Colonic mucosa (tissue), 4 donors: ENCODE measurements at regions not wholly inside any gene's neighbourhood (a gene's known extent, or its start where the extent isn't known, plus 50 kb on each side); places are given as distances from the start of the nearest gene placed in this dataset.
"Not testable (repeated sequence)": the region's sequence is repeated elsewhere in the genome, so short reads cannot be mapped to it uniquely, and the experiment has no call there.

Experiments
- DNase-seq: peaks from one replicate; pipeline ENCODE4 v3.0.0-alpha.2; 2020
- H3K27ac ChIP-seq: fragments of 200-600 bp; one replicate; pipeline ENCODE4 v1.8.0; 2021
- H3K27me3 ChIP-seq: fragments of 200-600 bp; one replicate; pipeline ENCODE4 v1.8.0; 2021
- H3K36me3 ChIP-seq: fragments of 200-600 bp; one replicate; pipeline ENCODE4 v1.8.0; 2021
- H3K4me1 ChIP-seq: fragments of 200-600 bp; one replicate; pipeline ENCODE4 v1.8.0; 2021; ENCODE audit warnings: mild to moderate bottlenecking
- H3K4me3 ChIP-seq: fragments of 200-600 bp; one replicate; pipeline ENCODE4 v1.8.0; 2021
- H3K9ac ChIP-seq, 2 donors: one replicate each; pipeline ENCODE4 v1.7.0; 2013; ENCODE audit warnings: control low read depth in 2 of 2, low read depth in 2 of 2, low read length in 2 of 2
- H3K9me3 ChIP-seq: fragments of 200-600 bp; one replicate; pipeline ENCODE4 v1.8.0; 2021
- CTCF ChIP-seq: fragments of 200-600 bp; IDR thresholded peaks from one replicate; pipeline ENCODE4 v1.8.0; 2022; ENCODE audit warnings: antibody characterized with exemption, mild to moderate bottlenecking
- intact Hi-C: fragments of 100-400 bp; cut with DNase I; formaldehyde crosslinking; loops from one replicate; pipeline ENCODE4 v1.14.1; 2022
- donor health status: healthy.
- donor health status: DM: no; HTN: no; CAD: no.
- donor health status: DM: no; HTN: no; CAD: no.

- no peaks in the 10 kb centered on the region for H3K36me3 ChIP-seq
- no peaks in the 10 kb centered on the region for H3K4me1 ChIP-seq
- DNase-seq, result no peak
- H3K9ac ChIP-seq, result no peak overlapping the region
- TF ChIP-seq CTCF, result no peak
- no peak overlapping the region for H3K4me3 ChIP-seq
- no peaks in the 10 kb centered on the region for H3K27me3 ChIP-seq
- no peaks in the 10 kb centered on the region for H3K9me3 ChIP-seq
- H3K27ac ChIP-seq, result no peak overlapping the region
- intact Hi-C loops, result no loop called here
Observed at GRCh38 chr3:182018361-182018760, 306.6 kb downstream of the SOX2 start.

- DNase-seq, result no peak
- Histone ChIP-seq H3K4me3 (no peak overlapping the region), H3K9ac (no peak overlapping the region), H3K36me3 (no peaks in the 10 kb centered on the region), H3K27me3 (no peaks in the 10 kb centered on the region), H3K27ac (no peak overlapping the region), H3K4me1 (no peaks in the 10 kb centered on the region), H3K9me3 (no peaks in the 10 kb centered on the region)
- no peak for TF ChIP-seq CTCF
- intact Hi-C loops, result no loop called here
Observed at GRCh38 chr3:182019926-182020325, 308.2 kb downstream of the SOX2 start.

- Histone ChIP-seq H3K4me3 (no peak overlapping the region), H3K36me3 (no peaks in the 10 kb centered on the region), H3K9ac (no peak overlapping the region), H3K9me3 (no peaks in the 10 kb centered on the region), H3K27me3 (no peaks in the 10 kb centered on the region), H3K4me1 (no peaks in the 10 kb centered on the region), H3K27ac (no peak overlapping the region)
- intact Hi-C loops, result no loop called here
- TF ChIP-seq CTCF, result no peak
- DNase-seq, result no peak
Observed at GRCh38 chr3:182023843-182024242, 312.1 kb downstream of the SOX2 start.

- no peaks in the 10 kb centered on the region for H3K9me3 ChIP-seq
- no peak for DNase-seq
- no peaks in the 10 kb centered on the region for H3K36me3 ChIP-seq
- intact Hi-C loops, result no loop called here
- no peaks in the 10 kb centered on the region for H3K27me3 ChIP-seq
- TF ChIP-seq CTCF, result no peak
- no peaks in the 10 kb centered on the region for H3K4me1 ChIP-seq
- no peak overlapping the region for H3K9ac ChIP-seq
- H3K4me3 ChIP-seq, result no peak overlapping the region
- no peak overlapping the region for H3K27ac ChIP-seq
Observed at GRCh38 chr3:182027366-182027765, 315.6 kb downstream of the SOX2 start.

- Histone ChIP-seq H3K36me3 (no peaks in the 10 kb centered on the region), H3K27ac (no peak overlapping the region), H3K4me1 (no peaks in the 10 kb centered on the region), H3K4me3 (no peak overlapping the region), H3K9me3 (no peaks in the 10 kb centered on the region), H3K9ac (no peak overlapping the region), H3K27me3 (no peaks in the 10 kb centered on the region)
- no peak for DNase-seq
- intact Hi-C loops, result no loop called here
- TF ChIP-seq CTCF, result no peak
Observed at GRCh38 chr3:182028081-182028480, 316.4 kb downstream of the SOX2 start.

GRCh38 chr3:182034231-182034630 lies 322.5 kb downstream of the SOX2 start:
- H3K27me3 ChIP-seq, H3K27ac ChIP-seq, intact Hi-C loops: not testable (repeated sequence)

More at GRCh38 chr3:182034231-182034630, 322.5 kb downstream of the SOX2 start:
- H3K9ac ChIP-seq, H3K4me3 ChIP-seq, H3K36me3 ChIP-seq, DNase-seq, H3K4me1 ChIP-seq, H3K9me3 ChIP-seq: not testable (repeated sequence)
